Choroid plexus epithelial cell (primary cell): ENCODE measurements at regions not wholly inside any gene's neighbourhood (a gene's known extent, or its start where the extent isn't known, plus 50 kb on each side); places are given as distances from the start of the nearest gene placed in this dataset.

ENCODE experiments used
- DNase-seq: peaks from one replicate; pipeline ENCODE4 v3.0.0-alpha.2; 2010; ENCODE audit warnings: low read depth
- H3K4me3 ChIP-seq: 2 replicates; pipeline ENCODE4 v1.5.1; 2011; ENCODE audit warnings: low read depth, mild to moderate bottlenecking, control low read depth, low read length, moderate library complexity
- TF ChIP-seq, protein P1 (sequence below): conservative IDR thresholded peaks from 2 replicates; pipeline ENCODE4 v1.5.1; 2011; ENCODE audit warnings: low read depth, mild to moderate bottlenecking, control low read depth, inconsistent platforms, low read length, moderate library complexity

DNA sequence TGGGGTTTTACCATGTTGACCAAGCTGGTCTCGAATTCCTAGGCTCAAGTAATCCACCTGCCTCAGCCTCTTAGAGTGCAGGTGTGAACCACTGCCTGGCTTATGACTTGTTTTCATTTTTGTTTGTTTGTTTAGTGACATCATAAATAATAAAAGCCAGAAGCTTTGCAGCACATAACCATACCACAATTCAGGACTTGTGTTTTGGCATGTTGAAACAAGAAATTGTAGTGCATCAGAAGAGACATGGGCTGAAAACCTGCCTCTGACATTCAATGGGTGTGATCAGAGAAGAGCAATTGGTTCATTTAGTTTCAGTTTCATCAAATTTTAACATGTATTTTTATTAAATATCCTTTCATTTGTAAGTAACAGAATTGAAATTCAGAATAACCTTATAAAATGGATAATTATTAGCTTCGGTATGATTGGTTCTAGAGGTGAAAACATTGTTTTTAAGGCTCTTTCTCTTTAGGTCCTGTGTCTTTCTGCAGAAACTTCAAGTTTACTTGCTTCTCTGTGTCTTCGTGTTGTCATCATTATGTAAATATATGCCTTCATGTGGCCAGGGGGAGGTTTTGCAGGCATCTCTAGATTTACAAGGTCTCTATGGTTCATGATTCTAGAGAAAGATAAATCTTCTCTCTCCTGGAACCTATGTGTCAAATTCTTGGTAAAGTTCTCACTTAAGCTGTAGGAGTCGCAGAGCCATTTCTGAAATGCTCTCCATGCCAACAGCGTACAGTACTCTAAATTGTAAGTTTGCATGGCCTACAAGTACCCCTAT is 312.0 kb downstream of the KCNC2 start:
- DNase-seq: no peak
- no peak overlapping the region for H3K4me3 ChIP-seq
- TF ChIP-seq, protein P1, sequence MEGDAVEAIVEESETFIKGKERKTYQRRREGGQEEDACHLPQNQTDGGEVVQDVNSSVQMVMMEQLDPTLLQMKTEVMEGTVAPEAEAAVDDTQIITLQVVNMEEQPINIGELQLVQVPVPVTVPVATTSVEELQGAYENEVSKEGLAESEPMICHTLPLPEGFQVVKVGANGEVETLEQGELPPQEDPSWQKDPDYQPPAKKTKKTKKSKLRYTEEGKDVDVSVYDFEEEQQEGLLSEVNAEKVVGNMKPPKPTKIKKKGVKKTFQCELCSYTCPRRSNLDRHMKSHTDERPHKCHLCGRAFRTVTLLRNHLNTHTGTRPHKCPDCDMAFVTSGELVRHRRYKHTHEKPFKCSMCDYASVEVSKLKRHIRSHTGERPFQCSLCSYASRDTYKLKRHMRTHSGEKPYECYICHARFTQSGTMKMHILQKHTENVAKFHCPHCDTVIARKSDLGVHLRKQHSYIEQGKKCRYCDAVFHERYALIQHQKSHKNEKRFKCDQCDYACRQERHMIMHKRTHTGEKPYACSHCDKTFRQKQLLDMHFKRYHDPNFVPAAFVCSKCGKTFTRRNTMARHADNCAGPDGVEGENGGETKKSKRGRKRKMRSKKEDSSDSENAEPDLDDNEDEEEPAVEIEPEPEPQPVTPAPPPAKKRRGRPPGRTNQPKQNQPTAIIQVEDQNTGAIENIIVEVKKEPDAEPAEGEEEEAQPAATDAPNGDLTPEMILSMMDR: no peak

DNA sequence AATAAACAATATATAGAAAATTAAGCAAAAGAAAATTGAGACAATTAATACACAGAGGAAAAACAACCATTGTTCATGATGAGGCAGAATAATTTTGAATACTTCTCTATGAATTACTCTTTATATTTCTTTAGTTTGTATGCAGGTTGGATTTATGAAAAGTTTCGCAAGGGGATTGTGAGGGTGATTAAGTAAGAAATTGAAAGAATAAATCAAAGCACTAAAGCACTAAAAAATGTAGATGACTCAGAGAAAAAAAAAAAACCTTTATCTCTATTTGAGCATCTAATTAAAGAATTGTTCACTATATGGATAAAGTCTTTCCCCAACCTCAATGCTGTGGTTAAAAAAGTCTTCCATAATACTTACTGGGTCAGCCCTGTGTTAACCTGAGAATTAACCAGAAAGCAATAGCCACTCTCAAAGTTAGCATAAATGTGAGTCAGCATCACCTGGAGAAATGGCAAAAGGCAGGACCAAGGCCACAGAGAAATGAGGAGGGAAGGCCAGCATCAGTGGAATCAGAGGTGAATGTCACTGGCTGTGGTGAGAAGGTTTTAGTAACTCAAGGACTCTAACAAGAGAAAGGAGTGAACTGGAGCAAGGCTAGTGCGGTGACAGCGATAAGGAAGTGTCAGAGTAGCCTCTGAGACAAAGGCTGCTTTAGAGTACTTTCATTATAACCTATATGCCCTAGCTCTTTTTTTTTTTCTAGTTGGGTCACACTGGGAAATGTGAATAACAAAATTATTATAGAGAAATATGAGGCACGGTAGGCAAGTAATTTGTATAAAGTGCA is 310.4 kb downstream of the KCNC2 start:
- TF ChIP-seq, protein P1: no peak
- no peak for DNase-seq

DNA sequence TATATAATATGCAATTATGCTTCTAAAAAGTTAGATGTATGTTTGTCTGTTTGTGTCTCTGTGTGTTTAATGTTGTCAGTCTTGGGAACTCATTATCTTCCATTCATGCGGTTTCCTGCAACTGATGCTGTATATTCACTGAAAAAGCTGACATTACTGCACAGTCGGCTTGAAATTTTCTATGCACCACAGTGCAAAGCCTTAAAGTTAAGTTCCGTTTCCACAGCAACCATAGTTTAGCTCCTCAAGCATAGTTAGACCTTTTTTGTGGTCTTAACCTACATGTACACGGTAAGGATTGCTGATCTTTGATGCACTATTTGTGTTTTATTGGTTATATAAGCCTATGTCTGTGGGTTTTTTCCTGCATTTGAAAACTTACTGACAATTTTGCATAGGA is 309.4 kb downstream of the KCNC2 start:
- no peak for DNase-seq
- no peak overlapping the region for H3K4me3 ChIP-seq
- TF ChIP-seq, protein P1: no peak

More for the DNA sequence above, 310.4 kb downstream of the KCNC2 start:
- H3K4me3 ChIP-seq: no peak overlapping the region

DNA sequence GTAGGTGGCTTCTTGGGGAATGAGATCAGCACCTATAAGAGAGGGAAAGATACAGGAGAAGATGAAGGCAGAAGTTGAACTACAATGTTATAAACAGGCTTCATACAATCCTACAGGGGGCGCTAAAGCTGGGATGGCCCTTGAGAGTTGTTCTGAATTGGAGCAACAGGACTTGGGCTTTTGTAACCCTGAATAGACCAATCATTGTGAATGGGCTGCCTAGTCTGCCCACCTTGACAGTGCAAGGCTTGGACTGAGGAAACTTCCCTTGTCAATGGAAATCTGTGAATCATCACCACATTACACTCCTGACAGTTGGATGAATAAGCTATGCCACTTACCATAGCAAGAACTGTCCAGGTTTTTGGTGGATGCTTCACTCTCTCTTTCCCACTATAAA is 306.1 kb downstream of the KCNC2 start:
- H3K4me3 ChIP-seq: no peak overlapping the region
- TF ChIP-seq, protein P1: peak; percentile 30
- DNase-seq: no peak

DNA sequence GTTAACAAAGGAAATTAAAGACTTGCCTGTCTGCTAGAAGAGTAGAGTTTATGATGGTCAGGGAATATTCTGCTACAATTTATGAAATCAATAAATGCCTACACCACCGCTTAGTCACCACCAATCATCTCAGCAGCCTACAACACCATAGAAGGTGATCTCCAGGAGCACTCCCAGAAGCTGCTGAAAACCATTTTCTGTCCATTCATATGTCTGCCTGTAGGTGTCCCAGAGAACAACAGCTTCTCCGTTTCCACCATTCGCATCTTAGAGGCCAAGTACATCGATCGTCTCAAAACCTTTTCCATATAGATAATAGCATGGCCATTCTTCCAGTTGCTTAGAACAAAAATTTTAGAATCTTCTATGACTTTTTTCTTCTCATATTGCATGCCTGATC is 303.4 kb downstream of the KCNC2 start:
- no peak overlapping the region for H3K4me3 ChIP-seq
- TF ChIP-seq, protein P1: peak; percentile 33
- DNase-seq: no peak

DNA sequence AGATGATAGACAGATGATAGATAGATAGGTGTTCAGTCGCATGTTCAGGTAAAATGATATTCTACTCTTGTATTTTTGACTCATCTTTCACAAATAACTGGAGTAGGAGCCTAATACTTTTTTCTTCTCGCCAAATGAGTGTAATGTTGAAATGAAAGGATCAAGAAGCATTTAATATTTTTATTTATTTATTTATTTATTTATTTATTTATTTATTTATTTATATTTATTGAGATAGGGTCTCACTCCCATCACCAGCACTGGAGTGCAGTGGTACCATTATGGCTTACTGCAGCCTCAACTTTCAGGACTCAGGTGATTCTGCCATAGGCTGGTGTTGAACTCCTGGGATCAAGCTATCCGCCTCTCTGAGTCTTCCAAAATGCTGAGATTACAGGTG is 298.8 kb downstream of the KCNC2 start:
- DNase-seq: no peak
- H3K4me3 ChIP-seq: no peak overlapping the region
- TF ChIP-seq, protein P1: no peak

DNA sequence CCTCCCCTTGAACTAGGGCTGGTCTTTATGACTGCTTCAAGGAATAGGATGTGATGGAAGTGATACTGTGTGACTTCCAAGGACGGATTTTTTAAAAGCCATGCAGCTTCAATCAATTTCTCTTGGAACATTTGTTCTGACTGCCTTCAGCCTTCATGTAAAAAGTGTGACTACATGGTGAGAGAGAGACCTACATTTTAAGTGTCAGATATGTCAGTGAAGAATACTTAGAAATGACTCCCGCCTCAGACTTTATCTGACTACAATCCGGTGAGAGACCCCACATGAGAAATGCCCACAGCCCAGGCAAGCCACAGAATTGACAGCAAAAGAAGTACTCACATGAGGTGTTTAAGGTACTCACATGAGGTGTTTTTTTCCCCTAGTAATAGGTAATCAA is 295.3 kb downstream of the KCNC2 start:
- TF ChIP-seq, protein P1: no peak
- no peak for DNase-seq
- H3K4me3 ChIP-seq: no peak overlapping the region
